ENCODE measurements at regions not wholly inside any gene's neighbourhood (a gene's known extent, or its start where the extent isn't known, plus 50 kb on each side); places are given as distances from the start of the nearest gene placed in this dataset.

DNA sequence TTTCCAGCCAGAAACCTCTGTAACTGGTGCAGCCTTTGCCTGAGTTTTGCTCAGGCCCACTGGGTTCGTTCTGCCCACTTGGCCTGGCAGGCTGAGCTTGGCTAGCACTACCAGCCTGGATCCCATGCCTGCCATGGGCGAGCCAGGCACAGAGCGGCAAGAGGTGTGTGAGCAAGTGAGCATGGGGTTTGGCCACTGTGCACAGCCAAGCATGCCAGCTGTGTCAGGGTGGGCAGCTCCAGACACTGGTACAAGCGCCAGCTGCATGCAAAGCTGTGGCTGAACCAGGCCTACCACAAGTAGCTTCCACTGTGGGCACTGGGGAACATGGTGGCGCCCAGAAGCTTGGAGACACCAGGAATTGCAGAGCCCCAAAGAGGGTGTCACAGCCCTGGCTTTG lies 56.3 kb upstream of the LDAH start:
- no peaks in the 10 kb centered on the region for H3K9me3 ChIP-seq (ENCODE audit: severe bottlenecking)
- H3K36me3 ChIP-seq (ENCODE audit: low read depth), result no peaks in the 10 kb centered on the region
- H3K4me1 ChIP-seq (ENCODE audit: insufficient read depth, poor library complexity, severe bottlenecking), result no peaks in the 10 kb centered on the region
- TF ChIP-seq, protein P1, sequence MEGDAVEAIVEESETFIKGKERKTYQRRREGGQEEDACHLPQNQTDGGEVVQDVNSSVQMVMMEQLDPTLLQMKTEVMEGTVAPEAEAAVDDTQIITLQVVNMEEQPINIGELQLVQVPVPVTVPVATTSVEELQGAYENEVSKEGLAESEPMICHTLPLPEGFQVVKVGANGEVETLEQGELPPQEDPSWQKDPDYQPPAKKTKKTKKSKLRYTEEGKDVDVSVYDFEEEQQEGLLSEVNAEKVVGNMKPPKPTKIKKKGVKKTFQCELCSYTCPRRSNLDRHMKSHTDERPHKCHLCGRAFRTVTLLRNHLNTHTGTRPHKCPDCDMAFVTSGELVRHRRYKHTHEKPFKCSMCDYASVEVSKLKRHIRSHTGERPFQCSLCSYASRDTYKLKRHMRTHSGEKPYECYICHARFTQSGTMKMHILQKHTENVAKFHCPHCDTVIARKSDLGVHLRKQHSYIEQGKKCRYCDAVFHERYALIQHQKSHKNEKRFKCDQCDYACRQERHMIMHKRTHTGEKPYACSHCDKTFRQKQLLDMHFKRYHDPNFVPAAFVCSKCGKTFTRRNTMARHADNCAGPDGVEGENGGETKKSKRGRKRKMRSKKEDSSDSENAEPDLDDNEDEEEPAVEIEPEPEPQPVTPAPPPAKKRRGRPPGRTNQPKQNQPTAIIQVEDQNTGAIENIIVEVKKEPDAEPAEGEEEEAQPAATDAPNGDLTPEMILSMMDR (IDR thresholded peaks at IDR 0.05; ENCODE audit: poor library complexity, severe bottlenecking), result no peak
- no peak overlapping the region for H3K4me3 ChIP-seq (ENCODE audit: severe bottlenecking)
- H3K27ac ChIP-seq (ENCODE audit: poor library complexity, severe bottlenecking), result no peak overlapping the region
- no peaks in the 10 kb centered on the region for H3K27me3 ChIP-seq (ENCODE audit: insufficient read depth, poor library complexity, severe bottlenecking)
- no peak for DNase-seq (ENCODE audit: low spot score)
- no peak for ATAC-seq (ENCODE audit: low read depth)

DNA sequence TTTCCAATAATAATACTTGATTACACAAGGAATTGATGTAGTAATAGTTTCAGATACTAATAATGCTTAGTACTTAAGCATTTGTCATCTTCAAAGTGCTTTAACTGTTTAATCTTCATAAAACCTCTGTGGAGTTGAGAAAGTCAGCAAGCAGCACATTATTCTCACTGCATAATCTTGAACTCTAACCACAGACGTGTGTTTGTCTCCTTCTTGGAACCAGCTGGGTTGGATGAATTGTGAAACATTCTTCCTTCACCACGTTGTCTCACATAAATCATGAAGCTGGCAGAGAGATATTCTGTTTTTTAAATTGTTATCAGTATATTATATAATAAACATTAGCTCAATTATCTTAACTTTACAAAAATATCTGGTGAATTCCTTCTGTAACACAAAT lies 55.1 kb upstream of the LDAH start:
- no peak overlapping the region for H3K27ac ChIP-seq (ENCODE audit: poor library complexity, severe bottlenecking)
- ATAC-seq (ENCODE audit: low read depth), result no peak
- no peaks in the 10 kb centered on the region for H3K36me3 ChIP-seq (ENCODE audit: low read depth)
- no peak for DNase-seq (ENCODE audit: low spot score)
- H3K9me3 ChIP-seq (ENCODE audit: severe bottlenecking), result no peaks in the 10 kb centered on the region
- no peaks in the 10 kb centered on the region for H3K27me3 ChIP-seq (ENCODE audit: insufficient read depth, poor library complexity, severe bottlenecking)
- H3K4me3 ChIP-seq (ENCODE audit: severe bottlenecking), result no peak overlapping the region
- TF ChIP-seq, protein P1 (IDR thresholded peaks at IDR 0.05; ENCODE audit: poor library complexity, severe bottlenecking), result no peak
- H3K4me1 ChIP-seq (ENCODE audit: insufficient read depth, poor library complexity, severe bottlenecking), result no peaks in the 10 kb centered on the region

Data from RWPE2 (cell line).